GM12878 (cell line): ENCODE measurements at regions not wholly inside any gene's neighbourhood (a gene's known extent, or its start where the extent isn't known, plus 50 kb on each side); places are given as distances from the start of the nearest gene placed in this dataset.

ENCODE experiments used
- ATAC-seq: fragments of 200-7000 bp; cut with Tn5 transposase; 3 replicates; pipeline ENCODE4 v1.9.1; 2020; ENCODE audit warnings: mild to moderate bottlenecking, moderate library complexity
- BruUV-seq: library from RNA; stranded (reverse); fragments of 400-500 nt; replicated peaks from 2 replicates; lab custom pipeline; 2021; lab: Mats Ljungman, UMichigan
- CTCF ChIA-PET: fragments of 300-600 bp; sonication (Branson Sonifier 250); formaldehyde crosslinking; extraction: SDS; loops from one replicate; lab custom pipeline; 2021; ENCODE audit warnings: inconsistent platforms; lab: Yijun Ruan, JAX
- POLR2A ChIA-PET: fragments of 350-600 bp; formaldehyde crosslinking; extraction: SDS; loops from one replicate; lab custom pipeline; 2021; ENCODE audit warnings: inconsistent platforms; lab: Charles Lee
- RAD21 ChIA-PET: fragments of 300-600 bp; sonication (Branson Sonifier 250); formaldehyde crosslinking; loops from one replicate; lab custom pipeline; 2023; ENCODE audit warnings: antibody characterized with exemption; ENCODE audit not compliant: unreplicated experiment; lab: Charles Lee
- SMC1A ChIA-PET: fragments of 300-600 bp; sonication (Branson Sonifier 250); formaldehyde crosslinking; loops from one replicate; lab custom pipeline; 2023; ENCODE audit not compliant: unreplicated experiment, uncharacterized antibody; lab: Charles Lee
- DNase-seq: peaks from one replicate; pipeline ENCODE4 v3.0.0-alpha.2; 2011; ENCODE audit warnings: low read depth, low spot score
- FAIRE-seq: peaks from 3 replicates; lab custom pipeline; 2011; peaks lifted over from hg19 to GRCh38; lab: Jason Lieb, UNC
- H2AFZ ChIP-seq: 2 replicates; pipeline ENCODE4 v1.6.0; 2011; ENCODE audit warnings: low read depth, low read length, control low read depth; ENCODE audit not compliant: control insufficient read depth
- H3K27ac ChIP-seq: 2 replicates; pipeline ENCODE4 v1.5.1; 2011; ENCODE audit warnings: control low read depth; ENCODE audit not compliant: control insufficient read depth, insufficient read depth
- H3K27me3 ChIP-seq, 2 experiments: replicated peaks in 1 of 2; 2 replicates each; pipeline versions ENCODE4 v1.6.0 to v1.6.1; 2011; ENCODE audit warnings: low read length in 1 of 2; ENCODE audit not compliant: control insufficient read depth in 2 of 2, insufficient read depth in 2 of 2
- H3K36me3 ChIP-seq, 2 experiments: 2 replicates each; pipeline ENCODE4 v1.5.1; 2011; ENCODE audit warnings: low read length in 1 of 2; ENCODE audit not compliant: control insufficient read depth in 2 of 2, insufficient read depth in 2 of 2
- H3K4me1 ChIP-seq: 2 replicates; pipeline ENCODE4 v1.6.1; 2011; ENCODE audit warnings: mild to moderate bottlenecking, low read length, moderate library complexity, mixed read lengths; ENCODE audit not compliant: control insufficient read depth, insufficient read depth
- H3K4me2 ChIP-seq: 2 replicates; pipeline ENCODE4 v1.6.0; 2011; ENCODE audit warnings: control low read depth; ENCODE audit not compliant: control insufficient read depth, insufficient read depth
- H3K4me3 ChIP-seq: fragments of 200-600 bp; sonication (generic); 2 replicates; pipeline ENCODE4 v1.5.1; 2016
- H3K79me2 ChIP-seq: 2 replicates; pipeline ENCODE4 v1.6.0; 2011; ENCODE audit warnings: low read length; ENCODE audit not compliant: control insufficient read depth, insufficient read depth
- H3K9ac ChIP-seq: 2 replicates; pipeline ENCODE4 v1.8.0; 2011; ENCODE audit warnings: low read length, control low read depth, mixed read lengths; ENCODE audit not compliant: control insufficient read depth, insufficient read depth
- H3K9me3 ChIP-seq: replicated peaks from 3 replicates; pipeline ENCODE4 v1.5.1; 2011; ENCODE audit warnings: mild to moderate bottlenecking, low read length; ENCODE audit not compliant: control insufficient read depth, insufficient read depth
- H4K20me1 ChIP-seq: 2 replicates; pipeline ENCODE4 v1.6.0; 2011; ENCODE audit not compliant: control insufficient read depth, insufficient read depth
- BACH1 ChIP-seq: fragments of 450-650 bp; IDR thresholded peaks from 2 replicates; pipeline ENCODE4 v1.6.1; 2017; ENCODE audit warnings: mild to moderate bottlenecking, borderline replicate concordance
- CHD1 ChIP-seq: IDR thresholded peaks from 2 replicates; pipeline ENCODE4 v1.6.1; 2012; ENCODE audit warnings: low read depth, low read length, improper control_type of control experiment
- FOS ChIP-seq: IDR thresholded peaks from 3 replicates; pipeline ENCODE4 v1.6.1; 2011; ENCODE audit warnings: borderline replicate concordance; ENCODE audit not compliant: insufficient read length; ENCODE audit errors: extremely low read depth
- IRF4 ChIP-seq: IDR thresholded peaks from 2 replicates; pipeline ENCODE4 v1.6.1; 2011; ENCODE audit warnings: low read depth, low read length
- MEF2B ChIP-seq: fragments of 450-650 bp; IDR thresholded peaks from 2 replicates; pipeline ENCODE4 v1.6.1; 2018; ENCODE audit warnings: mild to moderate bottlenecking, moderate library complexity; ENCODE audit not compliant: partially characterized antibody, poor library complexity, severe bottlenecking
- MTA3 ChIP-seq: IDR thresholded peaks from 2 replicates; pipeline ENCODE4 v1.6.1; 2012; ENCODE audit warnings: low read length, inconsistent platforms, borderline replicate concordance
- NFYA ChIP-seq: IDR thresholded peaks from 2 replicates; pipeline ENCODE4 v1.6.1; 2011; ENCODE audit warnings: low read depth, mild to moderate bottlenecking, low read length, improper control_type of control experiment, borderline replicate concordance
- RBBP5 ChIP-seq: fragments of 200-600 bp; sonication (generic); conservative IDR thresholded peaks from 2 replicates; pipeline ENCODE4 v1.6.1; 2016
- TARDBP ChIP-seq: IDR thresholded peaks from 2 replicates; pipeline ENCODE4 v1.6.1; 2016; ENCODE audit warnings: borderline replicate concordance
- WRNIP1 ChIP-seq: IDR thresholded peaks from 2 replicates; pipeline ENCODE4 v1.6.1; 2011; ENCODE audit warnings: low read depth, low read length, improper control_type of control experiment, borderline replicate concordance
- ZNF384 ChIP-seq: IDR thresholded peaks from 2 replicates; pipeline ENCODE4 v1.6.1; 2012; ENCODE audit warnings: low read depth, mild to moderate bottlenecking, low read length, improper control_type of control experiment, borderline replicate concordance
- ZSCAN29 ChIP-seq: fragments of 450-650 bp; IDR thresholded peaks from 2 replicates; pipeline ENCODE4 v1.6.1; 2017; ENCODE audit warnings: mild to moderate bottlenecking, moderate library complexity
- WGBS: methylation state at CpG from one replicate; pipeline ENCODE4 v1.1.6; 2016; ENCODE audit warnings: low lambda C conversion rate; ENCODE audit not compliant: insufficient replicate concordance, insufficient coverage; ENCODE audit errors: missing lambda C conversion rate; 5-methylcytosine and 5-hydroxymethylcytosine counted together
- in situ Hi-C: fragments of 300-500 bp; cut with MboI; formaldehyde crosslinking; loops from 9 replicates; pipeline ENCODE4 v1.14.3; 2018; ENCODE audit warnings: mixed read lengths
- intact Hi-C: fragments of 100-400 bp; cut with micrococcal nuclease; formaldehyde crosslinking; loops from one replicate; pipeline ENCODE4 v1.14.2; 2022; ENCODE audit not compliant: unreplicated experiment
- TF ChIP-seq, protein P1 (sequence below): fragments of 450-650 bp; IDR thresholded peaks from 2 replicates; pipeline ENCODE4 v1.6.1; 2017; ENCODE audit warnings: mild to moderate bottlenecking
- TF ChIP-seq, protein P2 (sequence below): fragments of 450-650 bp; IDR thresholded peaks from 2 replicates; pipeline ENCODE4 v1.6.1; 2016; ENCODE audit warnings: mild to moderate bottlenecking
- TF ChIP-seq, protein P3 (sequence below): fragments of 450-650 bp; IDR thresholded peaks from 2 replicates; pipeline ENCODE4 v1.6.1; 2017; ENCODE audit warnings: borderline replicate concordance
- TF ChIP-seq, protein P4 (sequence below): fragments of 450-650 bp; IDR thresholded peaks from 2 replicates; pipeline ENCODE4 v1.6.1; 2017; ENCODE audit warnings: mild to moderate bottlenecking, moderate library complexity

DNA sequence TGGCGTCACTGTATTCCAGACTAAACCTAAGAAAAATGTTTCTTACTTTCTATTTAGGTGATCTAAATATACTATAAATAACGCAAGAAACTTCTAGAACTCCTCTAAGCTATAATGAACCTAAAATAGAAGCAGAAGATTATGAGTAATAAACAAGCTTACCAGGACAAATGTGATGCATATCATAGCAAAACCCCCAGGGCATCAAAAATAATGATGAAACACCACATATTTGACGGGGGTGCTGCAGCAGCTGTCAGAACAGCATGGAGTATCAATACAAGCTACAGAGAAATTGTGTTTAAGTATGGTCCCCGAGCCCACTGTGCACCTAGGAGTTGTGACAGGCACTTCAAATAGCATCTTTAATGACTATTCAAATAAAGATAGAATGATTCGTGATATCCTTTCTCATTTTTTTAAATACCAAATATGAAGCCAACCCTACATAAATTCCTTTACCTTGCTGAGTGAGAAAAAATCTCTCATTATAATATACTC is 337.3 kb downstream of the CENPC start:
- Histone ChIP-seq H4K20me1 (no peaks in the 10 kb centered on the region), H3K4me3 (no peak overlapping the region), H3K79me2 (no peaks in the 10 kb centered on the region), H3K27me3 (no peaks in the 10 kb centered on the region), H3K4me2 (no peak overlapping the region), H2AFZ (no peak overlapping the region), H3K27ac (no peak overlapping the region), H3K36me3 (no peaks in the 10 kb centered on the region), H3K9me3 (no peaks in the 10 kb centered on the region), H3K4me1 (no peaks in the 10 kb centered on the region), H3K9ac (no peak overlapping the region)
- no TSS peak for BruUV-seq
- RAD21 ChIA-PET: no interaction called here
- FAIRE-seq (no peak), ATAC-seq (no peak), DNase-seq (no peak)
- POLR2A ChIA-PET: no interaction called here
- TF ChIP-seq RBBP5 (no peak), TARDBP (no peak), ZSCAN29 (no peak), FOS (no peak), NFYA (no peak), CHD1 (no peak), IRF4 (no peak), WRNIP1 (no peak), ZNF384 (no peak), MEF2B (no peak), BACH1 (no peak), MTA3 (no peak)
- TF ChIP-seq, protein P1, sequence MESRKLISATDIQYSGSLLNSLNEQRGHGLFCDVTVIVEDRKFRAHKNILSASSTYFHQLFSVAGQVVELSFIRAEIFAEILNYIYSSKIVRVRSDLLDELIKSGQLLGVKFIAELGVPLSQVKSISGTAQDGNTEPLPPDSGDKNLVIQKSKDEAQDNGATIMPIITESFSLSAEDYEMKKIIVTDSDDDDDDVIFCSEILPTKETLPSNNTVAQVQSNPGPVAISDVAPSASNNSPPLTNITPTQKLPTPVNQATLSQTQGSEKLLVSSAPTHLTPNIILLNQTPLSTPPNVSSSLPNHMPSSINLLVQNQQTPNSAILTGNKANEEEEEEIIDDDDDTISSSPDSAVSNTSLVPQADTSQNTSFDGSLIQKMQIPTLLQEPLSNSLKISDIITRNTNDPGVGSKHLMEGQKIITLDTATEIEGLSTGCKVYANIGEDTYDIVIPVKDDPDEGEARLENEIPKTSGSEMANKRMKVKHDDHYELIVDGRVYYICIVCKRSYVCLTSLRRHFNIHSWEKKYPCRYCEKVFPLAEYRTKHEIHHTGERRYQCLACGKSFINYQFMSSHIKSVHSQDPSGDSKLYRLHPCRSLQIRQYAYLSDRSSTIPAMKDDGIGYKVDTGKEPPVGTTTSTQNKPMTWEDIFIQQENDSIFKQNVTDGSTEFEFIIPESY: no peak
- TF ChIP-seq, protein P2, sequence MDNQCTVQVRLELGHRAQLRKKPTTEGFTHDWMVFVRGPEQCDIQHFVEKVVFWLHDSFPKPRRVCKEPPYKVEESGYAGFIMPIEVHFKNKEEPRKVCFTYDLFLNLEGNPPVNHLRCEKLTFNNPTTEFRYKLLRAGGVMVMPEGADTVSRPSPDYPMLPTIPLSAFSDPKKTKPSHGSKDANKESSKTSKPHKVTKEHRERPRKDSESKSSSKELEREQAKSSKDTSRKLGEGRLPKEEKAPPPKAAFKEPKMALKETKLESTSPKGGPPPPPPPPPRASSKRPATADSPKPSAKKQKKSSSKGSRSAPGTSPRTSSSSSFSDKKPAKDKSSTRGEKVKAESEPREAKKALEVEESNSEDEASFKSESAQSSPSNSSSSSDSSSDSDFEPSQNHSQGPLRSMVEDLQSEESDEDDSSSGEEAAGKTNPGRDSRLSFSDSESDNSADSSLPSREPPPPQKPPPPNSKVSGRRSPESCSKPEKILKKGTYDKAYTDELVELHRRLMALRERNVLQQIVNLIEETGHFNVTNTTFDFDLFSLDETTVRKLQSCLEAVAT: no peak
- TF ChIP-seq, protein P3, sequence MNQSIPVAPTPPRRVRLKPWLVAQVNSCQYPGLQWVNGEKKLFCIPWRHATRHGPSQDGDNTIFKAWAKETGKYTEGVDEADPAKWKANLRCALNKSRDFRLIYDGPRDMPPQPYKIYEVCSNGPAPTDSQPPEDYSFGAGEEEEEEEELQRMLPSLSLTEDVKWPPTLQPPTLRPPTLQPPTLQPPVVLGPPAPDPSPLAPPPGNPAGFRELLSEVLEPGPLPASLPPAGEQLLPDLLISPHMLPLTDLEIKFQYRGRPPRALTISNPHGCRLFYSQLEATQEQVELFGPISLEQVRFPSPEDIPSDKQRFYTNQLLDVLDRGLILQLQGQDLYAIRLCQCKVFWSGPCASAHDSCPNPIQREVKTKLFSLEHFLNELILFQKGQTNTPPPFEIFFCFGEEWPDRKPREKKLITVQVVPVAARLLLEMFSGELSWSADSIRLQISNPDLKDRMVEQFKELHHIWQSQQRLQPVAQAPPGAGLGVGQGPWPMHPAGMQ: no peak
- TF ChIP-seq, protein P4, sequence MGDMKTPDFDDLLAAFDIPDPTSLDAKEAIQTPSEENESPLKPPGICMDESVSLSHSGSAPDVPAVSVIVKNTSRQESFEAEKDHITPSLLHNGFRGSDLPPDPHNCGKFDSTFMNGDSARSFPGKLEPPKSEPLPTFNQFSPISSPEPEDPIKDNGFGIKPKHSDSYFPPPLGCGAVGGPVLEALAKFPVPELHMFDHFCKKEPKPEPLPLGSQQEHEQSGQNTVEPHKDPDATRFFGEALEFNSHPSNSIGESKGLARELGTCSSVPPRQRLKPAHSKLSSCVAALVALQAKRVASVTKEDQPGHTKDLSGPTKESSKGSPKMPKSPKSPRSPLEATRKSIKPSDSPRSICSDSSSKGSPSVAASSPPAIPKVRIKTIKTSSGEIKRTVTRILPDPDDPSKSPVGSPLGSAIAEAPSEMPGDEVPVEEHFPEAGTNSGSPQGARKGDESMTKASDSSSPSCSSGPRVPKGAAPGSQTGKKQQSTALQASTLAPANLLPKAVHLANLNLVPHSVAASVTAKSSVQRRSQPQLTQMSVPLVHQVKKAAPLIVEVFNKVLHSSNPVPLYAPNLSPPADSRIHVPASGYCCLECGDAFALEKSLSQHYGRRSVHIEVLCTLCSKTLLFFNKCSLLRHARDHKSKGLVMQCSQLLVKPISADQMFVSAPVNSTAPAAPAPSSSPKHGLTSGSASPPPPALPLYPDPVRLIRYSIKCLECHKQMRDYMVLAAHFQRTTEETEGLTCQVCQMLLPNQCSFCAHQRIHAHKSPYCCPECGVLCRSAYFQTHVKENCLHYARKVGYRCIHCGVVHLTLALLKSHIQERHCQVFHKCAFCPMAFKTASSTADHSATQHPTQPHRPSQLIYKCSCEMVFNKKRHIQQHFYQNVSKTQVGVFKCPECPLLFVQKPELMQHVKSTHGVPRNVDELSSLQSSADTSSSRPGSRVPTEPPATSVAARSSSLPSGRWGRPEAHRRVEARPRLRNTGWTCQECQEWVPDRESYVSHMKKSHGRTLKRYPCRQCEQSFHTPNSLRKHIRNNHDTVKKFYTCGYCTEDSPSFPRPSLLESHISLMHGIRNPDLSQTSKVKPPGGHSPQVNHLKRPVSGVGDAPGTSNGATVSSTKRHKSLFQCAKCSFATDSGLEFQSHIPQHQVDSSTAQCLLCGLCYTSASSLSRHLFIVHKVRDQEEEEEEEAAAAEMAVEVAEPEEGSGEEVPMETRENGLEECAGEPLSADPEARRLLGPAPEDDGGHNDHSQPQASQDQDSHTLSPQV: no peak
- SMC1A ChIA-PET: no interaction called here
- in situ Hi-C loops (no loop called here), intact Hi-C loops (no loop called here)
- CTCF ChIA-PET: no interaction called here
- WGBS: 7% methylated on average over 5 of the region's 5 CpGs
